Activated CD4-positive, alpha-beta T cell treated with anti-CD3 and anti-CD28 coated beads, Interleukin-2, amount 50 U/mL, for 24 hours (primary cell): ENCODE measurements at regions not wholly inside any gene's neighbourhood (a gene's known extent, or its start where the extent isn't known, plus 50 kb on each side); places are given as distances from the start of the nearest gene placed in this dataset.
"Not testable (repeated sequence)": the region's sequence is repeated elsewhere in the genome, so short reads cannot be mapped to it uniquely, and the experiment has no call there.

ENCODE experiments used
- DNase-seq, 2 donors: peaks; one replicate each; pipeline ENCODE4 v3.0.0-alpha.2; 2020; ENCODE audit warnings: low read depth in 1 of 2, low spot score in 1 of 2

GRCh38 chr7:132030086-132030568 is 473.7 kb upstream of the PODXL start:
- no peak for DNase-seq

- no peak for DNase-seq
These were observed 473.1 kb upstream of the PODXL start for GRCh38 chr7:132029369-132030085.

GRCh38 chr7:132028144-132028920 is 471.9 kb upstream of the PODXL start:
- DNase-seq = no peak

- no peak for DNase-seq
These were observed 467.9 kb upstream of the PODXL start for GRCh38 chr7:132024290-132024689.

- no peak for DNase-seq
These were observed 467.0 kb upstream of the PODXL start for GRCh38 chr7:132023466-132023865.

GRCh38 chr7:132022188-132022587 is 465.8 kb upstream of the PODXL start:
- no peak for DNase-seq

- DNase-seq = no peak
These were observed 463.3 kb upstream of the PODXL start for GRCh38 chr7:132019703-132020102.

- no peak for DNase-seq
These were observed 453.4 kb upstream of the PODXL start for GRCh38 chr7:132009778-132010177.

- no peak for DNase-seq
These were observed 448.1 kb upstream of the PODXL start for GRCh38 chr7:132004529-132004928.

- no peak for DNase-seq
These were observed 446.0 kb upstream of the PODXL start for GRCh38 chr7:132002343-132002968.

- no peak for DNase-seq
These were observed 444.7 kb upstream of the PODXL start for GRCh38 chr7:132001146-132001545.

GRCh38 chr7:131999193-131999592 is 442.8 kb upstream of the PODXL start:
- no peak for DNase-seq

GRCh38 chr7:131995324-131995723 is 438.9 kb upstream of the PODXL start:
- no peak for DNase-seq

GRCh38 chr7:131981069-131981468 is 424.6 kb upstream of the PODXL start:
- not testable (repeated sequence) for DNase-seq

GRCh38 chr7:131978118-131978517 is 421.7 kb upstream of the PODXL start:
- not testable (repeated sequence) for DNase-seq

- no peak for DNase-seq
These were observed 420.0 kb upstream of the PODXL start for GRCh38 chr7:131976411-131976810.

GRCh38 chr7:131974671-131975070 is 418.2 kb upstream of the PODXL start:
- DNase-seq = no peak

- DNase-seq = no peak
These were observed 415.8 kb upstream of the PODXL start for GRCh38 chr7:131972251-131972650.

GRCh38 chr7:131970602-131971001 is 414.2 kb upstream of the PODXL start:
- DNase-seq = no peak

GRCh38 chr7:131969560-131969959 is 413.1 kb upstream of the PODXL start:
- no peak for DNase-seq

- DNase-seq = no peak
These were observed 410.8 kb upstream of the PODXL start for GRCh38 chr7:131967216-131967730.

GRCh38 chr7:131964203-131964602 is 407.8 kb upstream of the PODXL start:
- no peak for DNase-seq
